Brain microvascular endothelial cell (primary cell): ENCODE measurements at regions not wholly inside any gene's neighbourhood (a gene's known extent, or its start where the extent isn't known, plus 50 kb on each side); places are given as distances from the start of the nearest gene placed in this dataset.

Experiments
- DNase-seq: peaks from one replicate; pipeline ENCODE4 v3.0.0-alpha.2; 2020
- H3K27ac ChIP-seq: fragments of 250-450 bp; sonication (Bioruptor Pico); 2 replicates; pipeline ENCODE4 v1.5.1; 2020; ENCODE audit warnings: mild to moderate bottlenecking, moderate library complexity
- H3K27me3 ChIP-seq: fragments of 250-450 bp; sonication (Bioruptor Pico); replicated peaks from 2 replicates; pipeline ENCODE4 v1.5.1; 2020; ENCODE audit warnings: mild to moderate bottlenecking
- H3K36me3 ChIP-seq: fragments of 250-450 bp; sonication (Bioruptor Pico); replicated peaks from 2 replicates; pipeline ENCODE4 v1.5.1; 2020; ENCODE audit warnings: mild to moderate bottlenecking
- H3K4me3 ChIP-seq: 2 replicates; pipeline ENCODE4 v1.5.1; 2011; ENCODE audit warnings: low read depth, mild to moderate bottlenecking, control low read depth, low read length, moderate library complexity
- in situ Hi-C: cut with HindIII; loops from 2 replicates; pipeline ENCODE4 v1.10.0; 2017; ENCODE audit warnings: low sequenced_read_pairs, low pct_ligation_motif_present
- TF ChIP-seq, protein P1 (sequence below): IDR thresholded peaks from 2 replicates; pipeline ENCODE4 v1.5.1; 2011; ENCODE audit warnings: low read depth, mild to moderate bottlenecking, moderate library complexity, low read length, control low read depth, inconsistent platforms; ENCODE audit errors: missing control alignments

DNA sequence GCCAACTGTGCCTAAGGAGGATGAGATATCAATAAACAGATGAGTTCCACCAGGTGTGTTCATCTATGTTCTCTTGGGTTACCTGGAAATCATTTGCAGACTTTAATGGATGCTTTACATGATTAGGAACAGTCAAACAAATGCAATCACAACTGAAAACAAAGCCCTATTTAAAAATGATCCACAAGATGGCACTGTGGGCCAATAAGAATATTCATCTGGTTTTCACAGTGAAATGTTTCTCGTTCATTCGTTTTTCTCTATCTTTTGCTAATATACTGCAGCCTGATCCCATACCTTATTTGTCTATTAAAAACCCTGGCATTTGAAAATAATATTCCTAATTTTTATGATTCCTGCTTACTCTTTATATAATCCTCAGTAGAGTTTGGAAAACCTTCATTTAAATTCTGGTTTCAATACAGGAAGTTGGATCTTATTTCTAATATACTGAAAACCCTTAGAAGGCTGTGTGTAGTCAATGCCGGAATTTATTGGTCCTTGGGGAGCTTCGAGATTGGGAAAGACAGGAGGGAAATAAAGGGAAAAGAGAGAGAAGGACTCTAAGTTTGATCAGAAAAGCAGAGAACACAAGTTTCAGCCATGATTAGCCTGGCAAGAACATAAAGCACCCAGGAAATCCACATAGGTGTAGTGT, 63.8 kb upstream of the TAPT1 start:
- Histone ChIP-seq H3K27me3 (no peaks in the 10 kb centered on the region), H3K4me3 (peak overlapping the region; percentile 15), H3K36me3 (no peaks in the 10 kb centered on the region), H3K27ac (no peak overlapping the region)
- in situ Hi-C loops: no loop called here
- TF ChIP-seq, protein P1, sequence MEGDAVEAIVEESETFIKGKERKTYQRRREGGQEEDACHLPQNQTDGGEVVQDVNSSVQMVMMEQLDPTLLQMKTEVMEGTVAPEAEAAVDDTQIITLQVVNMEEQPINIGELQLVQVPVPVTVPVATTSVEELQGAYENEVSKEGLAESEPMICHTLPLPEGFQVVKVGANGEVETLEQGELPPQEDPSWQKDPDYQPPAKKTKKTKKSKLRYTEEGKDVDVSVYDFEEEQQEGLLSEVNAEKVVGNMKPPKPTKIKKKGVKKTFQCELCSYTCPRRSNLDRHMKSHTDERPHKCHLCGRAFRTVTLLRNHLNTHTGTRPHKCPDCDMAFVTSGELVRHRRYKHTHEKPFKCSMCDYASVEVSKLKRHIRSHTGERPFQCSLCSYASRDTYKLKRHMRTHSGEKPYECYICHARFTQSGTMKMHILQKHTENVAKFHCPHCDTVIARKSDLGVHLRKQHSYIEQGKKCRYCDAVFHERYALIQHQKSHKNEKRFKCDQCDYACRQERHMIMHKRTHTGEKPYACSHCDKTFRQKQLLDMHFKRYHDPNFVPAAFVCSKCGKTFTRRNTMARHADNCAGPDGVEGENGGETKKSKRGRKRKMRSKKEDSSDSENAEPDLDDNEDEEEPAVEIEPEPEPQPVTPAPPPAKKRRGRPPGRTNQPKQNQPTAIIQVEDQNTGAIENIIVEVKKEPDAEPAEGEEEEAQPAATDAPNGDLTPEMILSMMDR: peak; percentile 27
- DNase-seq: peak; percentile 37

DNA sequence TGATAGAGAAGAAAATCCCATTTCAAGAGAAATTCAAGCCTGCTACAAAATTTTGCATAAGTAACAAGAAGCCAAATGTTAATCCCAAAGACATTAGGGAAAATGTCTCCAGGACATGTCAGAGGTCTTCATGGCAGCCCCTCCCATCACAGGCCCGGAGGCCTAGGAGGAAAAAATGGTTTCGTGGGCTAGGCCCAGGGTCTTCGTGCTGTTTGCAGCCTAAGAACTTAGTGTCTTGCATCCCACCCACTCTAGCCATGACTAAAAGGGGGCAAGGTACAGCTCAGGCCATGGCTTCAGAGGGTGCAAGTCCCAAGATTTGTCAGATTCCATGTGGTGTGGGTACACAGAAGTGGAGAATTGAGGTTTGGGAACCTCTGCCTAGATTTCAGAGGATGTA, 57.8 kb upstream of the TAPT1 start:
- no peaks in the 10 kb centered on the region for H3K36me3 ChIP-seq
- TF ChIP-seq, protein P1: no peak
- DNase-seq: no peak
- in situ Hi-C loops: no loop called here
- H3K27ac ChIP-seq: no peak overlapping the region
- H3K4me3 ChIP-seq: no peak overlapping the region
- no peaks in the 10 kb centered on the region for H3K27me3 ChIP-seq

DNA sequence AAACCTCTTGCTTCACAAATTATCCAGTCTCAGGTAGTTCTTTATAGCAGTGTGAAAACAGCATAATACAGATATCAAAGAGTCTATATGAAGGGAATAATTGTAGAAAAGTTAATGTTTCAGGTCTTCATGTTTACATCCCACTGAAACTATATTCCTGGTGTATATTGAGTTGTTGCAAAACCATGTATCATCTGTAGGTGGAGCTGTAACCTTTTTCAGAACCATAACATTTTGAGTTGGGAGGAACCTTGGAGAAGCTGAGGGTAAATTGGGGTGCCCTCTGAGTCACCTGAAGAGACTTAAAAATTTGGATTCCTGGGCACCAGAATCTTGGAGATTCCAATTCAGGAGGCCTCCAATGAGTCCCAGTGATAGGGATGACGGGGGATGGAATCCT, 51.9 kb upstream of the TAPT1 start:
- in situ Hi-C loops: no loop called here
- Histone ChIP-seq H3K4me3 (no peak overlapping the region), H3K36me3 (no peaks in the 10 kb centered on the region), H3K27ac (no peak overlapping the region), H3K27me3 (no peaks in the 10 kb centered on the region)
- no peak for DNase-seq
- TF ChIP-seq, protein P1: no peak
